ENCODE measurements at regions not wholly inside any gene's neighbourhood (a gene's known extent, or its start where the extent isn't known, plus 50 kb on each side); places are given as distances from the start of the nearest gene placed in this dataset.

DNA sequence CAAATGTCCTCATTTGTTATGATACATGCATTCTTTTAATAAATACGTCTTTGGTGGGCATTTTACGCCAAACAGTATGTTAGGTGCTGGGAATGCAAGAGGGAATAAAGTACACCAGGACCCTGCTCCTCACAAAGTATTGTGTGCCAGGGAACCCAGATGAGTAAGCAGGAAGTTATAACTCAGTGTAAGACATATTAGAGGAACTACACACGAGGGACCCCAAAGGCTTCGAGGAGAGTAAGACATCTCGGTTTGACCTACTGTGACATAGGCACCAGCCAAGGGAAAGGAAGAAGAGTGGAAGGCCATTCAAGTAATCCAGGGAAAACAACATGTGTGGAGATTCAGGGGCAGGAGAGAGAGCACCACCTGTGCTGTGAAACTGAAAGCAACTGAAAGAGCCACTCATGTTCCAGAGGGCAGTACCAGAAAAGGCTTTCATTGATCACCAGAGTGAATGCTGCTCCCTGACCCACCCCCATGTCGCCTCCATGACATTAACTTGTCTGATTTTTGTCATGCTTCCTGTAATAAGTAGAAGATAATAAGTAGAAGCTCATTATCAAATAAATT is 542.5 kb upstream of the PKN2 start:
- no peak for DNase-seq
- H3K4me3 ChIP-seq: no peak overlapping the region
- no peaks in the 10 kb centered on the region for H3K36me3 ChIP-seq
- H3K27me3 ChIP-seq: no peaks in the 10 kb centered on the region
- H3K9me3 ChIP-seq: no peaks in the 10 kb centered on the region

DNA sequence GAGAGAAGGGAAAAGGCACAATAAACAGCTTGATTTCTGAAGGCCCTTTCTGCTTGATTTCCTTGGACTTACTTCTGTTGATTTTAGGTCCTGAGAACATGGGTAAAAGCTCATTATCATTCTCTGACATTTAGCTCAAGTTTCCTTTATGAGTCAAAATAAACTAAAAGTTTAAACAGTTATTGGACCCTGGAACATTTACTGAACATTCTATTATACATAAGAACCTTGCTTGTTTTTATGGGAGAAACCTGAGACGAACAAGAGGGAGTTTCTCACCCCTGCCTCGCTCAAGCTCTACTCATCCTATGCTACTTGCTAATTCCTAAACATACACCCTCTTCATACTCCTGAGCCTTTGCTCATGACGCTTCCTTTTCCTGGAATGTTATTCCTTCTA is 538.3 kb upstream of the PKN2 start:
- Histone ChIP-seq H3K9me3 (no peaks in the 10 kb centered on the region), H3K4me3 (no peak overlapping the region), H3K36me3 (no peaks in the 10 kb centered on the region), H3K27me3 (no peaks in the 10 kb centered on the region)
- no peak for DNase-seq

DNA sequence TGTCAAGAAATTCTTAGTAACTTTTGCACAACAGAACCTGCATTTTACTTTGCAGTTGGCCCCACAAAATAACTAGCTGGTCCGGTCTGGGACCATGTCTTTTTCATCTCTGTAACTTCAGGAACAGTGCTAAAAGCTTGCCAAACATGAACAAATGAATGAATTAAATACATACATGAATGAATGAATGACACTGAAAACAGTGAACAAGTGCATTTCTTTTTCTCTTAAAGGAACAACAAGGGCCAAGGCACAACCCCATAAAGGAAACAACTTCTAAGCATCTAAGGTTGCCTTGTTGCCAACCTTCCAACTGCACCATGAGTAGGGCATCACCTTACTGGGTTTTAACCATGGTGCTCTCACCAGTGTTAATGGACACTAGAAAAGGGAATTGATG is 534.4 kb upstream of the PKN2 start:
- no peak for DNase-seq
- Histone ChIP-seq H3K4me3 (no peak overlapping the region), H3K27me3 (no peaks in the 10 kb centered on the region), H3K36me3 (no peaks in the 10 kb centered on the region), H3K9me3 (no peaks in the 10 kb centered on the region)

DNA sequence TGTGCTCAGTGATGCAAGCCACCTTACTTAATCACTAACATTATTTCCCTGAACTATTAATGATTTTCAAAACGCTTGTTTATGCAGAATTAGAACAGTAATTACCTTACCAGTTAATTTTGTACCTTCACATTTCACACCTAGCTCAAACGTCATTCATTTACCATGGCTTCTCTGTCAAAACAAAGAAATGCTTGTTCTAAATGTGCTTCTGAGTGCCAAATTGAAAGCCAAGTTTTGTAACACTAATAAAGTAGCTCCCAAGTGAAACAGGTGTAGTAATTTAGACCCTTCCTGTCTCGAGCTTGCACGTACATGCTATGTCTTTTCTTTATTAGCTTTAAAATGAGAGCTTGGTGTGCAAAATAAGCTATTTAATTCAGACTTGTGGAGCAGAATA is 533.7 kb upstream of the PKN2 start:
- no peak overlapping the region for H3K4me3 ChIP-seq
- no peaks in the 10 kb centered on the region for H3K36me3 ChIP-seq
- no peak for DNase-seq
- H3K27me3 ChIP-seq: no peaks in the 10 kb centered on the region
- no peaks in the 10 kb centered on the region for H3K9me3 ChIP-seq

DNA sequence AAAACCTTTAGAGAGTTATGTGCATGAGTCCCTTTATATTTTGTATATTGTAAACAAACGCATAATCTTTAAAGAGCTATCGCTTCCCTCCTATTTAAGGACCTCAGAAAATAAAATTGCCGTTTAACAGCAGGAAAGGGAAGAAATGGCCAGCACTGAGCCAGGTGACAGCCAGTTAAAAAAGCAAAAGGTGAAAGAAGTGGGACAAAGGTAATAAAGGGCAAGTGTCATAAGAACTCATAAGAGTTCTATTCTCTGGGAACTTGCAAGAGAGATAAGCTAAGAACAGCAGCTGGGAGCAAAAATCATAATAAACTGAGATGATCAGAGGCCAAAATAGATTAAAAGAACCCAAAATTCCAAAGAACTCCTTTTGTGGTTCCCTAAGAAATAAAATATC is 520.9 kb upstream of the PKN2 start:
- no peaks in the 10 kb centered on the region for H3K9me3 ChIP-seq
- no peak for DNase-seq
- H3K36me3 ChIP-seq: no peaks in the 10 kb centered on the region
- H3K27me3 ChIP-seq: no peaks in the 10 kb centered on the region
- no peak overlapping the region for H3K4me3 ChIP-seq

DNA sequence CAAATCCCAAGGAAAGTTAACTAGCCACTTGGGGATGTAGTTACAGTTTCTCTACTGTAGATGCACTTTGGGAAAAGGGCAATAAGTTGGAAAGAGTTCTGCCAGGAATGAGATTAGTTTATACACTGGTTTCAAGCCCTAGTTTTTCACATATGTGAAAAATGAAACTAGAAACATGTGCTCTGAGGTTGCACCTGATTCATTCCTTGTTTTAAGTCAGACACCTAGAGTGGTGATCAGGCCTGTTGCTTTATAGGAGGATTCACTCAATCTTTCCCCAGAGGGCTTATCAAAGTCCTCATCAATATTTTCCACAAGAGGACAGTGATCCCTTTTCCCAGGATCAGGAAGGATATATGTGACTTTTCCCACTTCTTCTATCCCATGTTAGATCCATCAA is 515.9 kb upstream of the PKN2 start:
- no peaks in the 10 kb centered on the region for H3K36me3 ChIP-seq
- no peak for DNase-seq
- H3K4me3 ChIP-seq: no peak overlapping the region
- 0 out of 2 replicates have a peak, but pooled peaks cover 3% of the 10 kb centered on the region for H3K27me3 ChIP-seq
- H3K9me3 ChIP-seq: 0 out of 2 replicates have a peak, but pooled peaks cover 2% of the 10 kb centered on the region

DNA sequence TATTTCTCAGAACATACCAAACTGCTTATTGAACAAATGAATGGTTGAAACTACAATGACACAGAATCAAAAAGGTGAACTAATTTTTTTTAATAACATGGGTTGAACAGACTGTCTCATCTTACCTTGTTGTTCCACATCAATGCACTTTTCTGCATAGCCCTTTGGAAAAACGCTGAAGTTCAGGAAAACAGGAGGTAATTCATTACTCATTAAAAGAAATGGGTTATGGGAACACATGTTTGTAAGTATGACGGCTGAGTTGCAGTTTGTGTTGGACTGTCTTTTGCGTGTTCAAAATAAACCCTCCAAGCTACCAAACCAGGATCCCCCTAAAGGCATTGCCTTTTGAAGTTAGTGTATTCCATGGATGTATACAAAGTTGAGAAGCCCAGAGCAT is 514.9 kb upstream of the PKN2 start:
- Histone ChIP-seq H3K36me3 (no peaks in the 10 kb centered on the region), H3K4me3 (no peak overlapping the region), H3K27me3 (0 out of 2 replicates have a peak, but pooled peaks cover 3% of the 10 kb centered on the region), H3K9me3 (0 out of 2 replicates have a peak, but pooled peaks cover 2% of the 10 kb centered on the region)
- DNase-seq: no peak

DNA sequence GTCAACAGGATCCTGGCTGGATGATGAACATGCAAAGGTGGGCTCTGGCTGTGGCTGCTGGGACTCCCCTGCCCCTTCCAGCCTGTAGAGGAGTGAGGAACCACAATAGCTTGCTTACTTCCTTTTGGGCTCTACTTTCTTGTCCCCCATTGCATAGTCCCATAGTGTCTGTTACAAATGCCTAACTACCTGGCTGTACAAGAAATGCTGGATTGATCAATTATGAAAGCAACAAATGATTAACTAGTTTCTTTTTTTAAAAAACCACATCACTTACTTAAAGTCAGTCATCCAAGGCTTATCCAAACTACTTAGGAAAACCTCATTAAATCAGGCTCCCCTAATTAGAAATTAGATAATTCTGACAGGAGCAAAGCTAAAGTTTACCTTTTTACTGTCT is 514.1 kb upstream of the PKN2 start:
- DNase-seq: no peak
- H3K36me3 ChIP-seq: no peaks in the 10 kb centered on the region
- H3K9me3 ChIP-seq: 0 out of 2 replicates have a peak, but pooled peaks cover 2% of the 10 kb centered on the region
- H3K4me3 ChIP-seq: no peak overlapping the region
- 0 out of 2 replicates have a peak, but pooled peaks cover 3% of the 10 kb centered on the region for H3K27me3 ChIP-seq

DNA sequence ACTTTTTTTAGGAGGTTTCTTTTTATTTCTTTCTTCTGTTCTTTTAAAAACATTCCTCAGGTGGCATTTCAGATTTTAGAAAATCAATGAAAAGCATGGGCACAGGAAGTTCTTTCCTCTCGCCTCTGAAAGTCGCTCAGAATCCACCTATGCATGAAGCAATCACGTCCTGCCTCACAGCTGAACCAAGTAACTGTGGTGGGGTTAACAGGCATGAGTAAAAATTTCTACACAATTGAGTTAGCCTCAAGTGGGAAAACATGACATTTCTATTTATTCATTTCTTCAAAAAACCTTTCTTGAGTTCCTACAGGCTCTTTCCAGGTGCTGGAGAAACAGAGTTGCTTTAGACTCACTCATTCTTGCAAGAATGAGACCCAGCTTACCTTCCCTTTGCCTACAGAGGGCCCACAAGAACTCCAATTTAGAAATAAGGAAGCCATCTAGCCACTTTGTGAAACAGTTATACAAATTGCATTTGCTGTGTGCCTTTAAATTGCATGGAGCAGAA is 508.9 kb upstream of the PKN2 start:
- no peaks in the 10 kb centered on the region for H3K36me3 ChIP-seq
- H3K9me3 ChIP-seq: 0 out of 2 replicates have a peak, but pooled peaks cover 2% of the 10 kb centered on the region
- no peak overlapping the region for H3K4me3 ChIP-seq
- DNase-seq: no peak
- 0 out of 2 replicates have a peak, but pooled peaks cover 1% of the 10 kb centered on the region for H3K27me3 ChIP-seq

DNA sequence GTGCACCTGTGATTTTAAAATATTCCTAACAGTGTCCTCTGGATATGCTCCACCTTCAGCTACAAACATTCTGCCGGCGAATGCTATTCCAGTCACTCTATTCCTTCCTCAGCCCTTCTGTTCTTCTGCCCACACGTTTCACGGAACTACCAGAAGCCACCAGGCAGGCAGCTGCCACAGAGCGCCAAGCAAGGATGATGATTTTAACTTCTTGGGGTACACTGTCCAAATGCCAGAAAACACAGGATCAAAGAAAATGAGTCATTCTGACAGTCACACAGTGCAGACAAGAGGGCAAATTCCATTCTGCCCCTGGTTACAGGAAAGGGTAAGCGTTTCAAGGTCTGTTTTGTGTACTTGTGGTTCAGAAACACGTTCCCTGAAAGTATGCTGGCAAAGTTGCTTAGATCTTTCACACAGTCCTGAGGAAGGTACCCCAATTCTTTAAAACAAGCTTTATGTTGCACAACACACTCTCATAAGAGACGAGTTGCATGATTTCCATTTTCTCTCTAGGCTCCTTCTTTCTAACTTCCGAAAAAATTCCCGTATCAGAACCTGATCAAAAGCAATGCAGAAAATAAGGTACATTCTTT is 508.3 kb upstream of the PKN2 start:
- Histone ChIP-seq H3K36me3 (no peaks in the 10 kb centered on the region), H3K9me3 (no peaks in the 10 kb centered on the region), H3K4me3 (no peak overlapping the region), H3K27me3 (no peaks in the 10 kb centered on the region)
- no peak for DNase-seq

DNA sequence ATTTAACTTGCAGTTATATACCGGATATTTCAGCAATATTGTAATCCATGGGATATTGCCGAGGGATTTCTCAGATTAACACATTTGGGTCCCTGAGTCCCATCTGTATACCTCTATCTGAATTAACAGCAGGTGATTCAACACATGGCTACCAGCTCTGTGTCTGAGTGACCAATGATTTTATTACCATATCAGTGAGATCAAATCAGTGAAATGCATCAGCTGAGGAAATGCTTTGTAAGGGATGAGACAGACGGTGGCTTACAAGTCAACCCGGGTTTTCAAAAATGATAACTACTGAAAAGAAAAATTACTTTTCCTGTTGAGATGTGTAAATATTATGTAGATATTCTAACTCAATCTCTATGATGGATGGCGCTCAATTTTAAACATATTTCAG is 504.1 kb upstream of the PKN2 start:
- Histone ChIP-seq H3K4me3 (no peak overlapping the region), H3K27me3 (no peaks in the 10 kb centered on the region), H3K9me3 (no peaks in the 10 kb centered on the region), H3K36me3 (no peaks in the 10 kb centered on the region)
- no peak for DNase-seq

DNA sequence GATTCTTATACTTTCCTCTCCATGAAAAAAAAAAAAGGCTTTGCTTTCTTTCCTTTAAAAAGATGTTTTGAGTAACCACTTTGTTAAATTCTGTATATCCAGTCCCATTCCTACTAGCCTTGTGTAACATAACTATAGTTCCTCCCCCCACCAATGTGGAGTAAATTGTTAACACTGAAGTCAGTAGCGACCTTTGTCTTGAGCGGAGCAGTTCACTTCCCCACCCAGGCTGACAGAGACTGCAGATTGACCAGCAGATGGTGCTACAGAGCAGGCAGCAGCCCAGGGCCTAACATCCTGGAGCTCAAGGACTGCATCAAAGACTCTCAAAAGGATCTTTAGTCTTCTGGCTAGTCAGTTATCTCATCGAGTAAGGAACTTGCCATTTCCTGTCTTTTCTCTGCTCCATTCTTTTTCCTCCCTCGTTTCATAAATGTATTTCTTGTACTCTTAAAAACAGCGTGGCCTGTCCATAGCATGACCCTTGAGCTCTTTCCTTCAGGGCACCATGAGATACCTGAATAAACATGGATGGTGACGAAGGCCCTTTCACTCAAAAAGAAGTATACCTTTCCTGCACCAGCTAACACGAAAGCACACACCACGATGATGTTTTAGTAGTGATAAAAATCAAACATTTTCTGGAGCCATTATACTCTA is 503.5 kb upstream of the PKN2 start:
- Histone ChIP-seq H3K36me3 (no peaks in the 10 kb centered on the region), H3K9me3 (no peaks in the 10 kb centered on the region), H3K27me3 (no peaks in the 10 kb centered on the region), H3K4me3 (no peak overlapping the region)
- peak; percentile 55 for DNase-seq

DNA sequence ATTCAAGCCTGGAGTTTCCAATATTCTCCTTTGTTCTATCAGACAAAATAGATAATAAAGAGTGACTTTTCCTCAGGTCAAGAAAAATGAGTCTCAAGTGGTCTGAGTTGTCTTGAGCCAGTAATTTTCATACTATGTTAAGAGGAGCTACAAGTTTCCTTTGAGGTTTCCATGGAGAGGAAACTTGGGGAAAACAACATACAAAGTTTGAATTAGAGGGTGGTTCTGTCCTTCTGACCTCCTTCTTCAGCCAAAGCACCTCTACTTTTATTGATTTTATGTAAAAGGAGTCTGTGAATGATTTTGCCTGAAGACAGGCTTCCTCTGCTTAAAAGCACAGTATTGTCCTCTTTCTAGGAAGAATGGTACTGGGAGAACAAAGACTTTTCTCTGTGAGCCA is 497.2 kb upstream of the PKN2 start:
- H3K36me3 ChIP-seq: no peaks in the 10 kb centered on the region
- no peaks in the 10 kb centered on the region for H3K9me3 ChIP-seq
- H3K27me3 ChIP-seq: no peaks in the 10 kb centered on the region
- H3K4me3 ChIP-seq: no peak overlapping the region
- DNase-seq: no peak

DNA sequence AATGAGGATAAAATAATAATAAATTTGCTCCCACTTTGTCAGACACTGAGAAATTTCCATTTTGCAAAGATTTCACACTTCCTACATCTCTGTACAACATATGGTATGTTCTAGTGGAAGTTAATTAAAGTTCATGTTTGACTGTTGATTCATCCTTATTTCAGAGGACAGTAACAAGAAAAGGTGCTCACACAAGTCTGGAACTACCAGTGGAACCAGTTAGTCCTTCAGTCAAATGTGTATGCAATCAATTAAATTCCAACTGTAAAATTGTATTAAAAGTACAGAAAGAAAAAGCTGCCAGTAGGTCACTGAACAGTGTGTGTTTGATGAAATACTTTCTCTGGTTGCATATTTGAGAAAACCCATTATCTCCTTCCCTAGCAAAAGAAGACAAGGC is 496.0 kb upstream of the PKN2 start:
- Histone ChIP-seq H3K27me3 (no peaks in the 10 kb centered on the region), H3K9me3 (no peaks in the 10 kb centered on the region), H3K36me3 (no peaks in the 10 kb centered on the region), H3K4me3 (no peak overlapping the region)
- no peak for DNase-seq

DNA sequence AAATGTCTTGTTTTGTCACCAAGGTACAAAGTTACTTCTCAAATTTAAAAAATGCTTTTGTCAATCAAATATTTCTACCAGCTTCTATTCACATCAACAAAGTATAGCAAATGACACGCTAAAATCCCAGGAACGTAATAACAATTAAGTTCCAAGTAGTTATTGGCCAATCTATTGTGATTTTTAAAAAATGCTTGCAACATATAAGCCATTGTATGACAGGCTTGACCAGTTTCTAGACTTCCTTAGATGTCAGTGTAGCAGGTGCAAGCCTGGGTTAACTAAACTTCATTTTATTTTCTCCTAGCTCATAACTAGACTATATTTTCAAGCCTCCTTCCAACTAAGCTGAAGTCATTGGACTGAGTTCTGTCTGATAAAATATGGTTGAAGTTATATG is 494.5 kb upstream of the PKN2 start:
- H3K27me3 ChIP-seq: no peaks in the 10 kb centered on the region; the same call in 1 of the 2 replicates
- no peak overlapping the region for H3K4me3 ChIP-seq
- H3K9me3 ChIP-seq: no peaks in the 10 kb centered on the region
- H3K36me3 ChIP-seq: no peaks in the 10 kb centered on the region
- DNase-seq: no peak

DNA sequence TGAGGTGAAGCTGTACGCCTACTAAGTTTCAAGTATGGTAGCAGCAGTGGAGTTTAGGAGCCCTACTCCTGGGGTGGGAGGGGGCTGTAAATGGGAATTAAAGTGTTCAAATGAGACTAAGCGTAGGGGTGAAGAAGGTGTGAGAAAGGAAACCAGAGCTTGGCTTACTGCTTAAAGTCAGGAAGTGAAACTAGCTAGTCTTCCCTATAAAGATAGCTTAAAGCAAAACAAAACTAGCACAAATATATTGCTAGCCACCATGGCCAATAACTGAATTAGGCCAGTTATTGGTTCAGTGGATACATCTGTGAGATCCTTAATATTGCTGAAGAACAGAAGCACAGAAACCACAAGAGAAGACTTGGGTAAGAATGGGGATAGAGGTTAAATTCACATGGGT is 492.2 kb upstream of the PKN2 start:
- Histone ChIP-seq H3K4me3 (no peak overlapping the region), H3K9me3 (no peaks in the 10 kb centered on the region), H3K36me3 (no peaks in the 10 kb centered on the region), H3K27me3 (no peaks in the 10 kb centered on the region; the same call in 1 of the 2 replicates)
- no peak for DNase-seq

DNA sequence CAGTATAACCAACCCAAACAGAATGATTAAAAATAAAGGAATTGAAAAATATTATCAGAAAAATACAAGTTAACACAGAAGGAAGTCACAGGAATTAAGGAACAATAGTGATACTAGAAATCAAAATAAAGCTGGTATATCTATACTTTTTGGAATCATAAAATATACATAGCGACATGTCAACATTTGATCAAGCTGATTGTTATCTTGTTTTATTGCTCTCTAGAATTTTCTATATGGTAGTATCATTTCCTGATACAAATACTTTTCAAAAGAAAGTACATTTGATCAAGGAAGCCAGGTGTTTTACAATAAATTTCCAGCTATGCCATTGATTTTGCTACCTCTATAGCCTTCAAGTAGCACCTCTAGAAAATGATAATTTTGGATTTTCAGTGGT is 489.5 kb upstream of the PKN2 start:
- H3K36me3 ChIP-seq: no peaks in the 10 kb centered on the region
- no peaks in the 10 kb centered on the region; the same call in 1 of the 2 replicates for H3K27me3 ChIP-seq
- no peak for DNase-seq
- H3K4me3 ChIP-seq: no peak overlapping the region
- no peaks in the 10 kb centered on the region for H3K9me3 ChIP-seq

DNA sequence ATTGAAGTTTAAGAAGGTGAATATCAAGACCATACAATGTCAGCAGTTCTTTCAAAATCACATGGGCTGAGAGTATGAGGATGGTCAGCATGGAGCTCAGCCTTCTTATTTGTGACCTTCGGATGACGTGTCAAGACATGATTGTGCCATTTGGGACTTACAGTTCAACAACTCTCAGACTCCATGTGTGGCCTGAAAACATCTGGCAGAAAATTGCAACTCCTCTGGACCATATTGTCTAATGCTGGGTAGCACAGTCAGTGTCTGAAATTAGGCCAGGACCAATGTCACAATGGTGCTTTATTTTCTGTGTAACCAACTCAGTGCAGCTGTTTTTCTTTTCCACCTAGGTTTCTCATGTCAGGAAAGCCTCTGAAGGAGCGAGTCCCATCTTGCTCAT is 483.5 kb upstream of the PKN2 start:
- H3K4me3 ChIP-seq: no peak overlapping the region
- no peaks in the 10 kb centered on the region for H3K36me3 ChIP-seq
- no peaks in the 10 kb centered on the region for H3K27me3 ChIP-seq
- H3K9me3 ChIP-seq: no peaks in the 10 kb centered on the region
- no peak for DNase-seq
